ENCODE measurements at regions not wholly inside any gene's neighbourhood (a gene's known extent, or its start where the extent isn't known, plus 50 kb on each side); places are given as distances from the start of the nearest gene placed in this dataset.

- Histone ChIP-seq H3K4me3 (ENCODE audit: low read depth in 1 of 3, low read length in 3 of 3) (no peak overlapping the region), H3K36me3 (ENCODE audit: control insufficient read depth in 3 of 3, insufficient read depth in 2 of 3, low read depth in 1 of 3, low read length in 3 of 3) (no peaks in the 10 kb centered on the region), H3K27ac (ENCODE audit: low read depth in 1 of 3, low read length in 2 of 3) (no peak overlapping the region), H3K4me1 (ENCODE audit: control insufficient read depth in 3 of 3, insufficient read depth in 2 of 3, low read depth in 1 of 3, low read length in 2 of 3) (peaks cover 0 to 3% (median 0%) of the 10 kb centered on the region in 3 donors), H3K27me3 (ENCODE audit: control insufficient read depth in 3 of 3, insufficient read depth in 3 of 3, low read length in 3 of 3) (no peaks in the 10 kb centered on the region), H3K9me3 (ENCODE audit: control insufficient read depth in 2 of 2, insufficient read depth in 1 of 2, low read depth in 1 of 2, low read length in 1 of 2) (peaks cover 0 to 23% of the 10 kb centered on the region in 2 donors)
- FAIRE-seq = no peak
- peak in 1 of 2 donors; percentile 26 for DNase-seq
Measured at GRCh38 chr11:130792772-130793171, 123.5 kb downstream of the SNX19 start.

GRCh38 chr11:130796828-130797227, 119.5 kb downstream of the SNX19 start:
- DNase-seq (no peak), FAIRE-seq (no peak)
- WGBS, 3 donors = 66 to 96% (median 93%) methylated on average over 2 of the region's 2 CpGs
- no peaks in the 10 kb centered on the region for H3K36me3 ChIP-seq (ENCODE audit: control insufficient read depth in 3 of 3, insufficient read depth in 2 of 3, low read depth in 1 of 3, low read length in 3 of 3)
- H3K27me3 ChIP-seq (ENCODE audit: control insufficient read depth in 3 of 3, insufficient read depth in 3 of 3, low read length in 3 of 3) = no peaks in the 10 kb centered on the region
- no peaks in the 10 kb centered on the region for H3K9me3 ChIP-seq (ENCODE audit: control insufficient read depth in 2 of 2, insufficient read depth in 1 of 2, low read depth in 1 of 2, low read length in 1 of 2)
- H3K4me3 ChIP-seq (ENCODE audit: low read depth in 1 of 3, low read length in 3 of 3) = no peak overlapping the region
- no peaks in the 10 kb centered on the region for H3K4me1 ChIP-seq (ENCODE audit: control insufficient read depth in 3 of 3, insufficient read depth in 2 of 3, low read depth in 1 of 3, low read length in 2 of 3)
- H3K27ac ChIP-seq (ENCODE audit: low read depth in 1 of 3, low read length in 2 of 3) = no peak overlapping the region

GRCh38 chr11:130798280-130798679, 118.0 kb downstream of the SNX19 start:
- H3K27ac ChIP-seq (ENCODE audit: low read depth in 1 of 3, low read length in 2 of 3) = no peak overlapping the region
- DNase-seq = no peak
- WGBS, 3 donors = 77 to 91% (median 90%) methylated on average over 3 of the region's 3 CpGs
- no peaks in the 10 kb centered on the region for H3K9me3 ChIP-seq (ENCODE audit: control insufficient read depth in 2 of 2, insufficient read depth in 1 of 2, low read depth in 1 of 2, low read length in 1 of 2)
- no peak for FAIRE-seq
- no peak overlapping the region for H3K4me3 ChIP-seq (ENCODE audit: low read depth in 1 of 3, low read length in 3 of 3)
- no peaks in the 10 kb centered on the region for H3K27me3 ChIP-seq (ENCODE audit: control insufficient read depth in 3 of 3, insufficient read depth in 3 of 3, low read length in 3 of 3)
- H3K4me1 ChIP-seq (ENCODE audit: control insufficient read depth in 3 of 3, insufficient read depth in 2 of 3, low read depth in 1 of 3, low read length in 2 of 3) = no peaks in the 10 kb centered on the region
- H3K36me3 ChIP-seq (ENCODE audit: control insufficient read depth in 3 of 3, insufficient read depth in 2 of 3, low read depth in 1 of 3, low read length in 3 of 3) = no peaks in the 10 kb centered on the region

- no peak for FAIRE-seq
- WGBS, 3 donors = 79 to 86% (median 85%) methylated on average over 4 of the region's 4 CpGs
- no peaks in the 10 kb centered on the region for H3K27me3 ChIP-seq (ENCODE audit: control insufficient read depth in 3 of 3, insufficient read depth in 3 of 3, low read length in 3 of 3)
Measured at GRCh38 chr11:130798801-130799200, 117.5 kb downstream of the SNX19 start.

DNA sequence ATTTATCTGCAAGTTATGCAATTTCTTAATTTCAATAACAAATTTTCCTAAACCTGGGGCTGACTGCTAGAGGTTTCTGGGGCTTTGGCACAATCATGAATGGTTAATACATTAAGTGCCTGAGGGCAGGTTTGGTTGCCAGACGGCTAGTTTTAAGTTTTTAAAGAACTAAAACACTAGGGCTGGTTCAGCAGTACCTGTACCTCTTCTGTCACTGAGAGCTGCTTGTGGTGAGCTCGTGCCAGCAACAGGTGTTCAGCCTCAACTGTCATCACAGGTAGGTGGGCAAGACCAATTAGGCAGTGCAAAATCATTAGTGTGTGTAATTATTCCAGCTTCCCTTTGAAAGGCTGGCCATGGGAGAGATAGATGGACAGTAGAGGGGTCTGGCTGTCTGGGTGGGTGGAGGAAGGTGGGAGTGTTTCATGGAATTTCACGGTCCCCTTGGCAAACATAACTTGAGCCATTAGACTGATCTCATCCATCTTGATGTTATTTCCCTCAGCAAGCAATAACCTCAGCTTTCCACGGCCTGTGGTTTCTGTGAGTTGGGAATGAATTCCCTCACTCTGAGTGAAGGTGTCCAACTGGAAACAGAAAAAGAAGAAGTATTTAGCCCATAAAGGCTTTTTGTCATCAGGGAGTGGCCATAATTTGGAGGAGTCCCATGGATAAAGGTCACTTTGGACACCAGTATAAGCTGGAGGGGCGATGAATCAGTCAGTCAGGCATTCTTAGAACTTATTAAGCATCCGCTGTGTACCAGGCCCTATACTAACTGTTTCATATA, 114.8 kb downstream of the SNX19 start:
- no peak overlapping the region for H3K27ac ChIP-seq (ENCODE audit: low read depth in 1 of 3, low read length in 2 of 3)
- H3K4me3 ChIP-seq (ENCODE audit: low read depth in 1 of 3, low read length in 3 of 3) = no peak overlapping the region

More at GRCh38 chr11:130798801-130799200, 117.5 kb downstream of the SNX19 start:
- H3K4me3 ChIP-seq (ENCODE audit: low read depth in 1 of 3, low read length in 3 of 3) = no peak overlapping the region
- no peak overlapping the region for H3K27ac ChIP-seq (ENCODE audit: low read depth in 1 of 3, low read length in 2 of 3)
- H3K4me1 ChIP-seq (ENCODE audit: control insufficient read depth in 3 of 3, insufficient read depth in 2 of 3, low read depth in 1 of 3, low read length in 2 of 3) = no peaks in the 10 kb centered on the region
- no peak for DNase-seq
- no peaks in the 10 kb centered on the region for H3K9me3 ChIP-seq (ENCODE audit: control insufficient read depth in 2 of 2, insufficient read depth in 1 of 2, low read depth in 1 of 2, low read length in 1 of 2)
- no peaks in the 10 kb centered on the region for H3K36me3 ChIP-seq (ENCODE audit: control insufficient read depth in 3 of 3, insufficient read depth in 2 of 3, low read depth in 1 of 3, low read length in 3 of 3)

GRCh38 chr11:130802567-130802966, 113.7 kb downstream of the SNX19 start:
- FAIRE-seq (no peak), DNase-seq (no peak)
- Histone ChIP-seq H3K4me1 (ENCODE audit: control insufficient read depth in 3 of 3, insufficient read depth in 2 of 3, low read depth in 1 of 3, low read length in 2 of 3) (no peaks in the 10 kb centered on the region), H3K27me3 (ENCODE audit: control insufficient read depth in 3 of 3, insufficient read depth in 3 of 3, low read length in 3 of 3) (no peaks in the 10 kb centered on the region), H3K4me3 (ENCODE audit: low read depth in 1 of 3, low read length in 3 of 3) (no peak overlapping the region), H3K27ac (ENCODE audit: low read depth in 1 of 3, low read length in 2 of 3) (no peak overlapping the region), H3K36me3 (ENCODE audit: control insufficient read depth in 3 of 3, insufficient read depth in 2 of 3, low read depth in 1 of 3, low read length in 3 of 3) (no peaks in the 10 kb centered on the region), H3K9me3 (ENCODE audit: control insufficient read depth in 2 of 2, insufficient read depth in 1 of 2, low read depth in 1 of 2, low read length in 1 of 2) (no peaks in the 10 kb centered on the region)
- 71 to 81% (median 80%) methylated on average over 2 of the region's 2 CpGs for whole genome bisulfite sequencing, 3 donors

More for the DNA sequence above, 114.8 kb downstream of the SNX19 start:
- no peak for DNase-seq
- H3K36me3 ChIP-seq (ENCODE audit: control insufficient read depth in 3 of 3, insufficient read depth in 2 of 3, low read depth in 1 of 3, low read length in 3 of 3) = no peaks in the 10 kb centered on the region
- no peak for FAIRE-seq
- no peaks in the 10 kb centered on the region for H3K9me3 ChIP-seq (ENCODE audit: control insufficient read depth in 2 of 2, insufficient read depth in 1 of 2, low read depth in 1 of 2, low read length in 1 of 2)
- no peaks in the 10 kb centered on the region for H3K27me3 ChIP-seq (ENCODE audit: control insufficient read depth in 3 of 3, insufficient read depth in 3 of 3, low read length in 3 of 3)
- WGBS, 3 donors = 79 to 91% (median 84%) methylated on average over 6 of the region's 6 CpGs
- no peaks in the 10 kb centered on the region for H3K4me1 ChIP-seq (ENCODE audit: control insufficient read depth in 3 of 3, insufficient read depth in 2 of 3, low read depth in 1 of 3, low read length in 2 of 3)

- no peak overlapping the region for H3K27ac ChIP-seq (ENCODE audit: low read depth in 1 of 3, low read length in 2 of 3)
- WGBS, 3 donors = 87 to 90% (median 89%) methylated on average over 12 of the region's 12 CpGs
- H3K4me3 ChIP-seq (ENCODE audit: low read depth in 1 of 3, low read length in 3 of 3) = no peak overlapping the region
- no peaks in the 10 kb centered on the region for H3K36me3 ChIP-seq (ENCODE audit: control insufficient read depth in 3 of 3, insufficient read depth in 2 of 3, low read depth in 1 of 3, low read length in 3 of 3)
- no peak for FAIRE-seq
- H3K9me3 ChIP-seq (ENCODE audit: control insufficient read depth in 2 of 2, insufficient read depth in 1 of 2, low read depth in 1 of 2, low read length in 1 of 2) = no peaks in the 10 kb centered on the region
- no peak for DNase-seq
- no peaks in the 10 kb centered on the region for H3K27me3 ChIP-seq (ENCODE audit: control insufficient read depth in 3 of 3, insufficient read depth in 3 of 3, low read length in 3 of 3)
- H3K4me1 ChIP-seq (ENCODE audit: control insufficient read depth in 3 of 3, insufficient read depth in 2 of 3, low read depth in 1 of 3, low read length in 2 of 3) = no peaks in the 10 kb centered on the region
Measured at GRCh38 chr11:130804306-130805076, 111.8 kb downstream of the SNX19 start.

DNA sequence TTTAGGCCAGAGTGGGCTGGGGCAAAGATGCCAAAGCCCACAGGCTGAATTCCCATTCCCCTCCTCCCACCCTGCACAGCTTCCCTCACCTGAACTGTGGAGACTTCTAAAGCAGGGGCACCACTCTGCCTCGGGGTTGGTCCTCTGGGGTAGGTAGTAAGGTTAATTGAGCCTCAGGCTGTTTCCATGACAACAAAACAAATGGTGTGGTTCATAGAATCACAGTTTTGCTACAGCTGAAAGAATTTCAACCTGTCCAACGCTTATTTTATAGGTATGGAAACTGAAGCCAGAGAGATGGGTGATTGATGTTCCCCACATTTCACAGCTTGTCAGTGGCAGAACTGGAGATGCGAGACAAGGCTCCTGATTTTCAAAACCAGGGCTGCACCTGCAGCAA, 109.5 kb downstream of the SNX19 start:
- Histone ChIP-seq H3K27ac (ENCODE audit: low read depth in 1 of 3, low read length in 2 of 3) (no peak overlapping the region), H3K27me3 (ENCODE audit: control insufficient read depth in 3 of 3, insufficient read depth in 3 of 3, low read length in 3 of 3) (no peaks in the 10 kb centered on the region), H3K36me3 (ENCODE audit: control insufficient read depth in 3 of 3, insufficient read depth in 2 of 3, low read depth in 1 of 3, low read length in 3 of 3) (no peaks in the 10 kb centered on the region), H3K4me1 (ENCODE audit: control insufficient read depth in 3 of 3, insufficient read depth in 2 of 3, low read depth in 1 of 3, low read length in 2 of 3) (no peaks in the 10 kb centered on the region), H3K9me3 (ENCODE audit: control insufficient read depth in 2 of 2, insufficient read depth in 1 of 2, low read depth in 1 of 2, low read length in 1 of 2) (no peaks in the 10 kb centered on the region), H3K4me3 (ENCODE audit: low read depth in 1 of 3, low read length in 3 of 3) (no peak overlapping the region)
- DNase-seq = peak in 1 of 2 donors; percentile 29
- FAIRE-seq = no peak
- WGBS, 3 donors = 40 to 59% (median 43%) methylated on average over 3 of the region's 3 CpGs

Measured in small intestine (tissue), 7 donors.